NK-92 treated with Interleukin-12 subunit alpha and Interleukin-12 subunit beta, amount 100 ng/mL, for 24 hours (cell line): ENCODE measurements at regions not wholly inside any gene's neighbourhood (a gene's known extent, or its start where the extent isn't known, plus 50 kb on each side); places are given as distances from the start of the nearest gene placed in this dataset.

Experiments used
- DNase-seq: peaks from one replicate; lab custom pipeline; 2025; lab: John Stamatoyannopoulos, UW

DNA sequence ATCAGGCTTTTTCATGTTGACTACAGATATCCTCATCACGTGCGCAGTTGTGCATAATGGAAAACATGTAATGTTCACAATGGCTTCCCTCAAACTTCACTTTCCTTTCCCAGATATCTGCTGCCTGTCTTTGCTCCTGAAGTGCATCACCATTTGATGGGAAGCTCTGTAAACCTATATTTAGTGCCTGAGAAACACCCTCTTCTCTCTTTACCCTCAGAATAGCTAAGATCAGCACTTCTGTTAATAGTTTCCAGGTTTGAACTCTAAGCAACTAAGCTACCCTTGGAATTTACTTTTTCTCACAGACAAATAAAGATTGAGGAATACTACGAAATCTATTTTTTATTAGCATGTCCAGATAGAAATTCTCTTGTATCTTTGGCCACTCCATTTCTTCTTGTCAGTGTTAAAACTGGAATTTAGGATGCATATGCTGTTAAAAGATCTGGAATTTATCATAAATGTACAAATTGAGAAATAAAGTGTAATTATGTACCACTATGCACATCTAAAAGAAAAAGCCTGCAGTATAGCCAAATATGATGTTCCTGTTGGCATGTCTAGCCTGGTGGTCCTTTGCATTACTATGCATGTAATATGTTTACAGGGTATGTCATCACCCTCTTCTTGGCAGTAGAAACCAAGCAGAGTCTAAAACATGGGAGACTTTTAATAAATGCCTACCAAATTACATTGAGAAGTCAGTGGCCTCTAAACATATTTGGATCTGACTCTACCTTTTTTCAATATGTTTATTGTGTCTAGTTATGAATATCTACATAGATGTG, 278.7 kb downstream of the FIGN start:
- no peak for DNase-seq

DNA sequence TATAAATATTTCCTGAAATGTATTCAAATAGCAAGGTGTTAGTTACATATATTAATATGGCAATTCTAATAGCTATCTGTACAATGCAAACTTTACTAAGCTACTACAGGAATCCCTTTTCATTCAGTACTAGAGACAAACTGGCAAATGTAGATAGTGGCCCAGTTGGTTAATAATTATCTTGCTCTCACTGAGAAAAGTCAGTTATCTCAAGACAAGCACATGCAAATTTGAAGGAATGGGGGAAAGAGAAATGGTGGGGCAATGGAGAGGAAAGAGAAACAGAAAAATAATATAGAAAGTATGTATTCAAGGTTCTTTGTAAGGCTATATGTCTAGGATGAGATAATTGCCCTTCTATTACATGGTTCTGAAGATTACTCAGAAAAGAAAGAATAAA, 280.0 kb downstream of the FIGN start:
- DNase-seq: no peak

DNA sequence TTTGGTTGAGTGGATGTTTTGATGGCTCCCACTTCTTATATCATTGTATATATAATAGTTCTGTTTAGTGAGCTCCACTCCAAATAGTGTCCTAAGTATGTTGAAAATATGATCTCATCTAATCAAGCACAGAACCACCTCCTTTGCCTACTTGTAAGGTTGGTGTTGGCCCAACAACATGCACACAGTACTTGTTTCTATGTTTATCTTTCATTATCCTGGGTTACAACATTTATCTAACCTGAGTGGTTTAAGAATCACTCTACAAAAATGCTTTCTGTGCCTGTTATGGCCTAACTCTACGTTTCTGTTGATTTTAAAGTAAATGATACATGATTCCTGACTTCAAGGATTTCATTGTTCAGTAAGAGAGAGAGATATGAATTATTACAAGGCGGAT, 281.9 kb downstream of the FIGN start:
- DNase-seq: no peak

DNA sequence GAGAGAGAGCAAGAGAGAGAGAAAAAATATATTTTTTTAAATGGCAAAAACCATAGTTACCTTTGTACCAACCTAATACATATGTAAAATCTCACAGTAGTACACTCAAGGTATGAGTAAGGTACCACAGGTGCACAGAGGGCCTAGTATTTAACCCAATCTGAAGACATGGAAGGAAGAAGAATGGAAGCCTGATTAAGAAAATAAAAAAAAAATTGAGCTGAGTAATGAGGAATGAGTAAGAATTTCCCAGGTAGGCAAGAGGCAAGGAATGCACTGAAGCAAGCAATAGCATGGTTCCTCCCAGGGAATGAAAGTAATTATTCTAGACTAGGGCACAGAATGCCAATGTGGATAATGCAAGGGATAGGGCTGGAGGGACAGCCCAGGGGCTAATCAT, 294.2 kb downstream of the FIGN start:
- no peak for DNase-seq

GRCh38 chr2:163436963-163437362, 298.8 kb downstream of the FIGN start:
- DNase-seq: no peak

DNA sequence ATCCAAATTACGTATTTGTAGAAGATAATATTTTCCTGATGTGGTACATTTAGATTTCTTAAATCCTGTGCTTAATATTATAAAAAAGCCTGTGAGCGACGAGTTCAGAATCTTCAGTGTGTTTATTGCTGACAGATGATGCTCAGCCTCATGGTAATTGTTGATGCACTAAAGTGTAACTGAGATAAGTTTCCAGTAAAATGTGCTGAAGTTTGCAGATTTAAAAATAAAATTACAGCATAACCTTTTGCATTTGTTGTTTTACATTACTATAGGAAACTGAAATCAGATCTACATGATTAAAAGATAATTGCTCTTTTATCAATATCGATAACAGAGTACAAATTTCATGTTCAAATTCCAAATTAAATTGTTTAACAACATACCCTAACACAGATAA, 307.6 kb downstream of the FIGN start:
- DNase-seq: no peak

- no peak for DNase-seq
These were observed 315.2 kb downstream of the FIGN start for GRCh38 chr2:163420604-163421003.

DNA sequence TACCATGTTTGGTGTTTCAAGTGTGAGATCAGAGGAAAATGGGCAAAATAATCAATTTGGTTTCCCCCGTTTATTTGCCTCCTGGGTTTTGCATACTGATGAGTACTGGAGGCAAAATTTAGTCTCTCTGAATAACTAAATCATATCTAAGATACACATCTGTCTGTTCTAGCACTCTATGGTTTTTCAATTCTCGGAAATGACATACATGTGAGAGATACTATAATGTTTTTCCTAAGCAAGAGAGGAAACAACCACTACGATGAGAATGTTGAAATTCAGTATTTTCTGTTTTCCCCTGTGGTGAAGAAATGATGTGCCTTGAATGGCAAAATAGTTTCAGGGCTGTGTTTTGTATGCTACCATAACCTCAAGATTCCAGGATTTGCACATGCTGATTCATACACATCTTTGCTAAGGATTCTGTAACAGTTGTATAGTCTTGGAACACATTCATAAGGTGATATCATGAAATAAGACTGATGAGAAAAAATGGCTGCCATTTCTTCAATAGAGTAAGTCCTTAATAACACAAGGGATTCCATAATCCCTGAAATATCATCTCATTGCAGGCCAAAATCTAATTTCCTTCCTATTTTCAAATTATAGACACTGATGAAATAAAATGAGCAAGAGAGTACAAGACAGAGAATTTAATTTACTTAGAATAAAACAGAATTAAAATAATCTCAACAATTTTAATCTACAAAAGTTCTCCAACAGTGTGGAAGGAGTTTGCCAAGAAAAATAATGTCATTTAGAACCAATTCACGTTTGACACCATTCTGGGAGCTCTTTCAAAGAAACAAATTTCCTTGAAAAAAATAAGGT, 316.6 kb downstream of the FIGN start:
- DNase-seq: no peak

DNA sequence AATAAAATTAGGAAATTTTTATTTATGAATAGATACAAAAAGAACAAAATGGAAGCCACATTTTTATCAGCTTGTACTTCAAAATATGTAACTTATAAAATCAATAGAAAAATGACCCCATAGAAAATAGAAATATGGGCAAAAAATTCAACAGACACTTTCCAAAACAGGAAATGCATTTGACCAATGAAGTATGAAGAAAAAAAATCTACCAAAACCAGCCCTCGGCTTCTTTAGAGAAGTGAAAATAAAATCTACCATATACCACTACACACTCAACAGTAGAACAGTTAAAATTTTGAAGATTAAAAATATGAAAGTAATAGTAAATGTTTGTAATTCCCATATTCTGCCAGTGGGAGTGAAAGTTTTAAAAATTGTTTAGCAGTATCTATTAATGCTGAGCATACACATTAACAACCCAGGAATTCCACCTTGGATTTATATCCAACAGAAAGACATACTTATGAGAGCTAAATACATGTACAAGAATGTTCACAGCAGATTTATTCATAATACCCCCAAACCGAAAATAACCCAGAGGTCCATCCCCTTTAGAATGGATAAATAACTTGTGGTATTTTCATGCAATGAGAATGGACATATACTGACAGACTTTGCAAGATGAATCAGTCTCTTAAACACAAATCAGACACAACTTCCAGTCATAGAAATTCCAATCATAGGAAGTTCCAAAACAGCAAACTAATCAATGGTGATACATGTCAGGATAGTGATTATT, 318.0 kb downstream of the FIGN start:
- DNase-seq: no peak

GRCh38 chr2:163414121-163414520, 321.7 kb downstream of the FIGN start:
- no peak for DNase-seq

DNA sequence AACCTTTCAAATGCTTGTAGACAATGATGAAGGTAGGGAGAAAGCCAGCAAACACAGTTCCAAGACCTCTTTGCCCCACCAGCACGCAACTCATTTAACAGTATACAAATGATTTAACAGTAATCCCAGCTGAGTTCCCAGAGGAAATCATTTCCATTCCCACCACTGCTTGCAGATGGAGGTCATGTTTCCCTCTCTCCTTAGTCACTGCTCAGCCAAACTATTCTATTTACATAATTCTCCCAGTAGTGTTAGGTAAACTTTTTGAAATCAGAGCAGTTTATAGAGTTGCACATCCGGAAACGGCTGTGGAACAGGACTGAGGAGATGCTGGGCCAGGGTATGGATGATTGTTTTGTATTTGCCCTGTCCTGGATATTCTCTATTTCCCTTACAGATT, 328.5 kb downstream of the FIGN start:
- no peak for DNase-seq

DNA sequence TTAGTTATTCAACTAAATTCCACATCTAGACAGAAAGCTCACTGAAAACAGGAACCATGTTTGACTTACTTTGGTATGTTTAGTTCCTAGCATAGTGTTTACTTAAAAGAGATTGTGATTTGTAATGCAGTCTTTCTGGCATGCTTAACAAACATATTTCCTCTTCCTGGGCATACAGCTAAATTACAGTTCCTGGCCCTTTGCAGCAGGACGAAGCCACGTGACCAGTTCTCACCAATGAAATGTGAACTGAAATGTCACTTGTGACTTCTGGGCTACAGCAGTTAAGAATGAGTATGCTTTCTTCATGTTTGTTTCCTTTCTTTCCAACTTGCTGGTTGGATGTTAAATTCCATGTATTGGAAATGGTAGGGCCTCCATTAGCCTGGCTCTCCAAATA, 330.5 kb downstream of the FIGN start:
- no peak for DNase-seq

DNA sequence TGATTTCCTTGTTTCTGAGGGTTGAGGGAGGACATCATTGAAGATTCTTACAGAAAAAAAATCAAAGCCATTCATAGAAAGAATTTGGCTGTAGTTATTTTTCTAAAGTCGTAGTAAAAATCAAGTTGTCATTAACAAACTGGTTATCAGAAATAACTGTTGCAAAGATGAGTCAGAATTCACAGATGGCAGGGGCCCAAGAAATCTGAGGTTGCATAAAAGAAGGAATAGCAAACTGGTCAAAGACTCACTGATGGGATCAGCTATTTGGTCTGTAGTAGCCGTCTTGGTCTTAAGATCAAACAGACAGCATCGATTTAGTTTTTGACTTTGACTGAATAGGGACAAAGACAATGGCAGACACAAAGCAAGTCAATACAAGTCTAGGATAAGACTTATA, 334.3 kb downstream of the FIGN start:
- DNase-seq: no peak

DNA sequence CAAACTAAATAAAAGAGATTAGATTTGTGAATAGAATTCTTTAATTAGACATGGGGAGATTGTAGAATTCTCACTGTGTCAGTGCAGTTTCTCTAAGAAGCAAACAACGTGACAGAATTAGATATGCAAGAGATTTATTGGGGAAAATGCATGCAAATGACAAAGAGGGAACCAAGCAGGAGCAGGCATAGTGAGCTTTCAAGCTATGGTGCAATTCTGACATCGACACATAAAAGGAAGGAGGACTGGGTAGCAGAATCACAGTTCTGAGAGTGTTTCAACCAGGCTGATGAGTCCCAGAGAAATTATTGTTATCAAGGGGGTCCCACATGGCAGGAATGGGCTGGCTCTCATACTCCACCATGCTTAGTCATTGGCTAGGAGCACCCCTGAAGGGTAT, 338.4 kb downstream of the FIGN start:
- no peak for DNase-seq

DNA sequence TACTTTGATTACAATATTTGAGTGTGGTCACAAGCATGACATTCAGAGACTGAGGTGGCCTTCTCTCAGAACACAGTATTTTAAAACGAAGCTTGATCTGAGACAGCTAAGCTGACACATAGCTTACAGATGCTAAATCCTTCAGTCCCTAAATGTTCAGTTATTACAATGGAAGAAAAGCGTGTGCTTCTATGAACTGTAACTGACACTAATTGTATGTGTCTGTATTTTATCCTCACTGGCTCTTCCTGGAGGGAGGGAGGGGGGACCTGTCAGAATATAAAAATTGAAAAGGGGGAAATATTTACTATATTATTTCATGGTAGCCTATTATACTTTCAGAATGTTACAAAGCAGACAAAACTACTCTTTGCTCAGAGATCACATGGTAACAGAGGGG, 340.2 kb downstream of the FIGN start:
- DNase-seq: no peak

- no peak for DNase-seq
These were observed 346.0 kb downstream of the FIGN start for GRCh38 chr2:163389838-163390237.

- no peak for DNase-seq
These were observed 360.3 kb downstream of the FIGN start for GRCh38 chr2:163375472-163375871.

DNA sequence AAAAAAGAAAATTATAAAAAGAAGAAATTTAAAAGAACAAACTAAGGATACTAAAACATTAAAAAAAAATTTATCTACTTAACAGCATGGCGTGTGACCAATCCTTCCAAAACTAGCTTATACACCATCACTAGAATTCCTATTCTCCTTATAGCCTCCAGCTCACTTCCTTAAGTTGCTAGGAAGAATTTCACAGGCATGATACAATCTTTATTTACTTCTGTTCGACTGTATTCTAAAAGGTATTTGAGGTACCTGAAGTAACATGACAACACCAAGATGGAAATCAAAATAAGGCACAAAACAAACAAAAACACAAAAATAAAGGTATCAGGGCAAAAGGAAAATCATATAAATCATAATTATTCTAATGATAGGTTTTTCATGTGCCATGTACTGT, 360.7 kb downstream of the FIGN start:
- DNase-seq: no peak

GRCh38 chr2:163374282-163374681, 361.5 kb downstream of the FIGN start:
- no peak for DNase-seq

DNA sequence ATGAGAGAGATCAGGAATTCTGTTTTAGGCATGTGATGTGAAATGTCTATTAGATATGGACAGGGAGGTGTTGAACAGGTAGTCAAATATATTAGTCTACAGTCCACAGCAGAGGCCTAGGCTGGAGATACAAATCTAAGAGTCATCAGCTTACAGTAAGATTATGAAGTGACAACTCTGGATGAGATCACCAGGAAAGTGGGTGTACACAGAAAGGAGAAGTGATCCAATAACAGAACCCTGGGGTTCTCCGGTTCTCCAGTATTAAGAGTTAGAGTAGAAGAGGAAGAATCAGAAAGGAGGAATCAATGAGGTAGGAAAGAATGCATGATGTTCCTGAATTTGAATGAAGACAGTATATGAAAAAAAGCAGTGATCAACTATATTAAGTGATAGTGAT, 362.3 kb downstream of the FIGN start:
- no peak for DNase-seq

- no peak for DNase-seq
These were observed 365.5 kb downstream of the FIGN start for GRCh38 chr2:163370169-163370886.

DNA sequence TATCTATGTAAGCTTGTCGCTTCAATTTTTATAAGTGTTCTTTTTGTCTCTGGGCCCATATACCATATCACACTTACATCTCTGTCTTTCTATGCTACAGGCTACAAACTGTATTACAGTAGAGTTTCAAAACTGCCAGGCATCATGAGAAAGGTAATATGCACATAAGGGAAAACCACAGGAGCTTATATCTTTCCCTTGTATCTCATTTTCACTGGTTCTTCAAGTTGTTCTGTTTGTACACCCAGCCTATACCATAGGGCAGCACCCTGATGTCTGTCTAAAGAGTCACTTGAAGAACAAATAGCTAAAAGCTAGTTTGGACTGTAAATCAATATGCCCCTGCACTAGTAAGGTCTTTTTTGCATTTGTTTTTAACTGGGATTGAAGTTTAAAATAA, 366.7 kb downstream of the FIGN start:
- DNase-seq: no peak
